ENCODE measurements at regions not wholly inside any gene's neighbourhood (a gene's known extent, or its start where the extent isn't known, plus 50 kb on each side); places are given as distances from the start of the nearest gene placed in this dataset.

GRCh38 chr3:29168696-29169095, 112.2 kb upstream of the RBMS3 start:
- TF ChIP-seq CTCF (IDR thresholded peaks at IDR 0.05), result no peak
- no peak for TF ChIP-seq POLR2A (IDR thresholded peaks at IDR 0.05)
- no peak for TF ChIP-seq POLR2AphosphoS5 (IDR thresholded peaks at IDR 0.05)

Data from upper lobe of left lung (tissue), 4 donors.